ENCODE measurements at regions not wholly inside any gene's neighbourhood (a gene's known extent, or its start where the extent isn't known, plus 50 kb on each side); places are given as distances from the start of the nearest gene placed in this dataset.

GRCh38 chr1:181260994-181261393, 172.5 kb downstream of the IER5 start:
- TF ChIP-seq CTCF (IDR thresholded peaks at IDR 0.05), result no peak

GRCh38 chr1:181262069-181262468, 173.6 kb downstream of the IER5 start:
- no peak for TF ChIP-seq CTCF (IDR thresholded peaks at IDR 0.05)

- no peak for TF ChIP-seq CTCF (IDR thresholded peaks at IDR 0.05)
Measured at GRCh38 chr1:181263444-181263843, 174.9 kb downstream of the IER5 start.

GRCh38 chr1:181264821-181265220, 176.3 kb downstream of the IER5 start:
- no peak for TF ChIP-seq CTCF (IDR thresholded peaks at IDR 0.05)

GRCh38 chr1:181284978-181285377, 196.5 kb downstream of the IER5 start:
- no peak for TF ChIP-seq CTCF (IDR thresholded peaks at IDR 0.05)

- no peak for TF ChIP-seq CTCF (IDR thresholded peaks at IDR 0.05)
Measured at GRCh38 chr1:181295217-181295616, 188.1 kb upstream of the CACNA1E start.

GRCh38 chr1:181296180-181296579, 187.1 kb upstream of the CACNA1E start:
- TF ChIP-seq CTCF (IDR thresholded peaks at IDR 0.05), result no peak

GRCh38 chr1:181308098-181308497, 175.2 kb upstream of the CACNA1E start:
- TF ChIP-seq CTCF (IDR thresholded peaks at IDR 0.05), result no peak
